Panc1 (cell line): ENCODE measurements at regions not wholly inside any gene's neighbourhood (a gene's known extent, or its start where the extent isn't known, plus 50 kb on each side); places are given as distances from the start of the nearest gene placed in this dataset.

Experiments used
- ATAC-seq: fragments of 200-7000 bp; cut with Tn5 transposase; 2 replicates; pipeline ENCODE4 v1.9.1; 2020; ENCODE audit warnings: mild to moderate bottlenecking, moderate library complexity
- BruUV-seq: library from RNA; stranded (reverse); fragments of 400-500 nt; replicated peaks from 2 replicates; lab custom pipeline; 2021; lab: Mats Ljungman, UMichigan
- CTCF ChIA-PET: fragments of 300-600 bp; sonication (Branson Sonifier 250); formaldehyde crosslinking; loops from one replicate; lab custom pipeline; 2022; ENCODE audit warnings: antibody characterized with exemption; lab: Charles Lee
- POLR2A ChIA-PET: fragments of 300-600 bp; sonication (Branson Sonifier 250); formaldehyde crosslinking; loops from one replicate; lab custom pipeline; 2022; ENCODE audit warnings: antibody characterized with exemption; lab: Charles Lee
- DNase-seq: peaks from one replicate; pipeline ENCODE4 v3.0.0-alpha.2; 2010; ENCODE audit warnings: low read depth, low spot score
- H3K27ac ChIP-seq: 2 replicates; pipeline ENCODE4 v1.5.1; 2011; ENCODE audit warnings: mild to moderate bottlenecking, low read length, inconsistent platforms
- H3K27me3 ChIP-seq: fragments of 200-500 bp; sonication (Bioruptor generic); 2 replicates; pipeline ENCODE4 v1.6.0; 2014; ENCODE audit warnings: low read length, inconsistent platforms; ENCODE audit not compliant: control insufficient read depth, insufficient read depth
- H3K36me3 ChIP-seq: fragments of 200-500 bp; sonication (Bioruptor generic); 2 replicates; pipeline ENCODE4 v1.5.1; 2014; ENCODE audit warnings: inconsistent platforms, mild to moderate bottlenecking, low read length, moderate library complexity; ENCODE audit not compliant: control insufficient read depth, insufficient read depth
- H3K4me1 ChIP-seq: 2 replicates; pipeline ENCODE4 v1.5.1; 2011; ENCODE audit warnings: inconsistent platforms, mild to moderate bottlenecking, low read length, moderate library complexity; ENCODE audit not compliant: control insufficient read depth, insufficient read depth
- H3K4me3 ChIP-seq, 2 experiments: 2 replicates each; pipeline ENCODE4 v1.5.1; 2011 to 2012; ENCODE audit warnings: low read depth in 2 of 2, low read length in 2 of 2, mild to moderate bottlenecking in 2 of 2, inconsistent platforms in 1 of 2, moderate library complexity in 1 of 2
- H3K9me3 ChIP-seq: fragments of 200-500 bp; sonication (Bioruptor generic); 2 replicates; pipeline ENCODE4 v1.5.1; 2014; ENCODE audit warnings: low read depth, mild to moderate bottlenecking, inconsistent platforms, low read length, moderate library complexity; ENCODE audit not compliant: control insufficient read depth, insufficient read depth
- POLR2AphosphoS5 ChIP-seq: IDR thresholded peaks from 2 replicates; pipeline ENCODE4 v1.6.1; 2012; ENCODE audit warnings: mild to moderate bottlenecking, low read depth, low read length, moderate library complexity
- SIN3A ChIP-seq: IDR thresholded peaks from 2 replicates; pipeline ENCODE4 v1.6.1; 2012; ENCODE audit warnings: low read depth, mild to moderate bottlenecking, low read length, moderate library complexity, borderline replicate concordance; ENCODE audit not compliant: insufficient read depth
- TCF7L2 ChIP-seq: IDR thresholded peaks from 2 replicates; pipeline ENCODE4 v1.6.1; 2011; ENCODE audit warnings: mild to moderate bottlenecking, low read depth, low read length, inconsistent platforms
- in situ Hi-C: cut with HindIII; loops from 2 replicates; pipeline ENCODE4 v1.10.0; 2016; ENCODE audit warnings: low sequenced_read_pairs, low pct_unique_long_range_greater_than_20kb
- intact Hi-C: fragments of 100-400 bp; cut with micrococcal nuclease; formaldehyde crosslinking; loops from one replicate; pipeline ENCODE4 v1.10.0; 2022; ENCODE audit not compliant: unreplicated experiment
- TF ChIP-seq, protein P1 (sequence below): fragments of 450-650 bp; IDR thresholded peaks from 2 replicates; pipeline ENCODE4 v1.5.1; 2017; ENCODE audit warnings: mild to moderate bottlenecking
- TF ChIP-seq, protein P2 (sequence below), 2 experiments: IDR thresholded peaks; 2 replicates each; pipeline ENCODE4 v1.6.1; 2011 to 2012; ENCODE audit warnings: low read depth in 2 of 2, control low read depth in 1 of 2, low read length in 1 of 2, mild to moderate bottlenecking in 1 of 2, moderate library complexity in 1 of 2; ENCODE audit not compliant: insufficient read depth in 1 of 2

DNA sequence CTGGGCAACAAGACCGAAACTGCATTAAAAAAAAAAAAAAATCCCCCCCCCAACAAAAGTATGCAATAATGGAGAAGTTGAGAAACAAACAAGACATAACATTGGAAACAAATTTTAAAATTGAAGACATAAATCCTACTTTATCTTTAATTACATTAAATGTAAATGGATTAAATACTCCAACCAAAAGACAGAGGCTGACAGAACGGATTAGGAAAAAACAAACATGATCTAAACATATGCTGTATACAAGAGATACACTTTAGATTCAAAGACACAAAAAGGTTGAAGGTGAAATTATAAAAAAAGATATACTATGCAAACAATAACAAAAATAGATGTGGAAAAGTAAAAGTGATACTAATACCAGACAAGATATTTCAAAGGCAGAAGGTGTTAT is 350.8 kb upstream of the RGPD4 start:
- no peak for TF ChIP-seq TCF7L2
- TF ChIP-seq POLR2AphosphoS5 = no peak
- TF ChIP-seq, protein P1, sequence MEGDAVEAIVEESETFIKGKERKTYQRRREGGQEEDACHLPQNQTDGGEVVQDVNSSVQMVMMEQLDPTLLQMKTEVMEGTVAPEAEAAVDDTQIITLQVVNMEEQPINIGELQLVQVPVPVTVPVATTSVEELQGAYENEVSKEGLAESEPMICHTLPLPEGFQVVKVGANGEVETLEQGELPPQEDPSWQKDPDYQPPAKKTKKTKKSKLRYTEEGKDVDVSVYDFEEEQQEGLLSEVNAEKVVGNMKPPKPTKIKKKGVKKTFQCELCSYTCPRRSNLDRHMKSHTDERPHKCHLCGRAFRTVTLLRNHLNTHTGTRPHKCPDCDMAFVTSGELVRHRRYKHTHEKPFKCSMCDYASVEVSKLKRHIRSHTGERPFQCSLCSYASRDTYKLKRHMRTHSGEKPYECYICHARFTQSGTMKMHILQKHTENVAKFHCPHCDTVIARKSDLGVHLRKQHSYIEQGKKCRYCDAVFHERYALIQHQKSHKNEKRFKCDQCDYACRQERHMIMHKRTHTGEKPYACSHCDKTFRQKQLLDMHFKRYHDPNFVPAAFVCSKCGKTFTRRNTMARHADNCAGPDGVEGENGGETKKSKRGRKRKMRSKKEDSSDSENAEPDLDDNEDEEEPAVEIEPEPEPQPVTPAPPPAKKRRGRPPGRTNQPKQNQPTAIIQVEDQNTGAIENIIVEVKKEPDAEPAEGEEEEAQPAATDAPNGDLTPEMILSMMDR = no peak
- no peak for TF ChIP-seq SIN3A
- TF ChIP-seq, protein P2, sequence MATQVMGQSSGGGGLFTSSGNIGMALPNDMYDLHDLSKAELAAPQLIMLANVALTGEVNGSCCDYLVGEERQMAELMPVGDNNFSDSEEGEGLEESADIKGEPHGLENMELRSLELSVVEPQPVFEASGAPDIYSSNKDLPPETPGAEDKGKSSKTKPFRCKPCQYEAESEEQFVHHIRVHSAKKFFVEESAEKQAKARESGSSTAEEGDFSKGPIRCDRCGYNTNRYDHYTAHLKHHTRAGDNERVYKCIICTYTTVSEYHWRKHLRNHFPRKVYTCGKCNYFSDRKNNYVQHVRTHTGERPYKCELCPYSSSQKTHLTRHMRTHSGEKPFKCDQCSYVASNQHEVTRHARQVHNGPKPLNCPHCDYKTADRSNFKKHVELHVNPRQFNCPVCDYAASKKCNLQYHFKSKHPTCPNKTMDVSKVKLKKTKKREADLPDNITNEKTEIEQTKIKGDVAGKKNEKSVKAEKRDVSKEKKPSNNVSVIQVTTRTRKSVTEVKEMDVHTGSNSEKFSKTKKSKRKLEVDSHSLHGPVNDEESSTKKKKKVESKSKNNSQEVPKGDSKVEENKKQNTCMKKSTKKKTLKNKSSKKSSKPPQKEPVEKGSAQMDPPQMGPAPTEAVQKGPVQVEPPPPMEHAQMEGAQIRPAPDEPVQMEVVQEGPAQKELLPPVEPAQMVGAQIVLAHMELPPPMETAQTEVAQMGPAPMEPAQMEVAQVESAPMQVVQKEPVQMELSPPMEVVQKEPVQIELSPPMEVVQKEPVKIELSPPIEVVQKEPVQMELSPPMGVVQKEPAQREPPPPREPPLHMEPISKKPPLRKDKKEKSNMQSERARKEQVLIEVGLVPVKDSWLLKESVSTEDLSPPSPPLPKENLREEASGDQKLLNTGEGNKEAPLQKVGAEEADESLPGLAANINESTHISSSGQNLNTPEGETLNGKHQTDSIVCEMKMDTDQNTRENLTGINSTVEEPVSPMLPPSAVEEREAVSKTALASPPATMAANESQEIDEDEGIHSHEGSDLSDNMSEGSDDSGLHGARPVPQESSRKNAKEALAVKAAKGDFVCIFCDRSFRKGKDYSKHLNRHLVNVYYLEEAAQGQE (IDR thresholded peaks at IDR 0.05; ENCODE audit: insufficient read depth in 1 of 2, low read depth in 2 of 2, low read length in 1 of 2) = no peak
- Histone ChIP-seq H3K27me3 (no peaks in the 10 kb centered on the region), H3K4me1 (no peaks in the 10 kb centered on the region), H3K9me3 (peaks cover 9% of the 10 kb centered on the region; the same call in 1 of the 2 replicates), H3K36me3 (no peaks in the 10 kb centered on the region), H3K27ac (no peak overlapping the region), H3K4me3 (no peak overlapping the region)
- no peak for DNase-seq
- intact Hi-C loops (no loop called here), in situ Hi-C loops (no loop called here)
- CTCF ChIA-PET = no interaction called here
- ATAC-seq = no peak
- no TSS peak for BruUV-seq
- POLR2A ChIA-PET = no interaction called here

GRCh38 chr2:107502539-107502938 is 324.2 kb upstream of the RGPD4 start:
- intact Hi-C loops (no loop called here), in situ Hi-C loops (no loop called here)
- Histone ChIP-seq H3K27ac (no peak overlapping the region), H3K27me3 (no peaks in the 10 kb centered on the region), H3K4me1 (no peaks in the 10 kb centered on the region), H3K9me3 (no peaks in the 10 kb centered on the region), H3K4me3 (no peak overlapping the region), H3K36me3 (no peaks in the 10 kb centered on the region)
- DNase-seq (no peak), ATAC-seq (no peak)
- ChIA-PET CTCF (no interaction called here), POLR2A (no interaction called here)
- TF ChIP-seq SIN3A (no peak), POLR2AphosphoS5 (no peak), TCF7L2 (no peak)
- TF ChIP-seq, protein P1 = no peak
- TF ChIP-seq, protein P2 (IDR thresholded peaks at IDR 0.05; ENCODE audit: insufficient read depth in 1 of 2, low read depth in 2 of 2, low read length in 1 of 2) = no peak
- BruUV-seq = no TSS peak
